ENCODE measurements at regions not wholly inside any gene's neighbourhood (a gene's known extent, or its start where the extent isn't known, plus 50 kb on each side); places are given as distances from the start of the nearest gene placed in this dataset.

DNA sequence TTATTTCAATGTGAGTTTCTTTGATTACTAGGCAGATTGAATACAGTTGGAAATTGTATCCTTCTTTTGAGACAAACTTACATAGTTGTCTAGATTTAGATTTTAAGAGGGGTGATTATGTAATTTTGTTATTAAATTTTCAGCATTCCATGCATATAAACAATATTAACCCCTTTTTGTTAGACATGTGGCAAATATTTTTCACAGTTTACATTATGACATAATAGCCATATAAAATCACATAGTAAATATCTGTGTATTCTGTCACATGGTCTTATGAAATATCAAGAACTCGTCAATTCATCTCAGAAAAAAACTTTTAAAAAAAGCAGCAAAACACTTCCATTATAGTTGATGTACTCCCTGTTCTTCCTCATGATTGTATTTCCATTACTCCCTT, 243.8 kb downstream of the CYP26B1 start:
- TF ChIP-seq, protein P1, sequence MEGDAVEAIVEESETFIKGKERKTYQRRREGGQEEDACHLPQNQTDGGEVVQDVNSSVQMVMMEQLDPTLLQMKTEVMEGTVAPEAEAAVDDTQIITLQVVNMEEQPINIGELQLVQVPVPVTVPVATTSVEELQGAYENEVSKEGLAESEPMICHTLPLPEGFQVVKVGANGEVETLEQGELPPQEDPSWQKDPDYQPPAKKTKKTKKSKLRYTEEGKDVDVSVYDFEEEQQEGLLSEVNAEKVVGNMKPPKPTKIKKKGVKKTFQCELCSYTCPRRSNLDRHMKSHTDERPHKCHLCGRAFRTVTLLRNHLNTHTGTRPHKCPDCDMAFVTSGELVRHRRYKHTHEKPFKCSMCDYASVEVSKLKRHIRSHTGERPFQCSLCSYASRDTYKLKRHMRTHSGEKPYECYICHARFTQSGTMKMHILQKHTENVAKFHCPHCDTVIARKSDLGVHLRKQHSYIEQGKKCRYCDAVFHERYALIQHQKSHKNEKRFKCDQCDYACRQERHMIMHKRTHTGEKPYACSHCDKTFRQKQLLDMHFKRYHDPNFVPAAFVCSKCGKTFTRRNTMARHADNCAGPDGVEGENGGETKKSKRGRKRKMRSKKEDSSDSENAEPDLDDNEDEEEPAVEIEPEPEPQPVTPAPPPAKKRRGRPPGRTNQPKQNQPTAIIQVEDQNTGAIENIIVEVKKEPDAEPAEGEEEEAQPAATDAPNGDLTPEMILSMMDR (conservative IDR thresholded peaks at IDR 0.05; ENCODE audit: low read depth in 2 of 2) = no peak
- TF ChIP-seq NANOG (IDR thresholded peaks at IDR 0.05; ENCODE audit: borderline replicate concordance) (no peak), JUNB (IDR thresholded peaks at IDR 0.05; ENCODE audit: unreplicated experiment) (no peak), POLR2AphosphoS5 (IDR thresholded peaks at IDR 0.05; ENCODE audit: low read depth) (no peak), CREB1 (CRISPR knock-in tag; IDR thresholded peaks at IDR 0.05; ENCODE audit: low read depth) (no peak), EZH2phosphoT487 (IDR thresholded peaks at IDR 0.05; ENCODE audit: unreplicated experiment) (no peak), EZH2 (IDR thresholded peaks at IDR 0.05; ENCODE audit: low read depth, unreplicated experiment) (no peak)
- TF ChIP-seq, protein P2, sequence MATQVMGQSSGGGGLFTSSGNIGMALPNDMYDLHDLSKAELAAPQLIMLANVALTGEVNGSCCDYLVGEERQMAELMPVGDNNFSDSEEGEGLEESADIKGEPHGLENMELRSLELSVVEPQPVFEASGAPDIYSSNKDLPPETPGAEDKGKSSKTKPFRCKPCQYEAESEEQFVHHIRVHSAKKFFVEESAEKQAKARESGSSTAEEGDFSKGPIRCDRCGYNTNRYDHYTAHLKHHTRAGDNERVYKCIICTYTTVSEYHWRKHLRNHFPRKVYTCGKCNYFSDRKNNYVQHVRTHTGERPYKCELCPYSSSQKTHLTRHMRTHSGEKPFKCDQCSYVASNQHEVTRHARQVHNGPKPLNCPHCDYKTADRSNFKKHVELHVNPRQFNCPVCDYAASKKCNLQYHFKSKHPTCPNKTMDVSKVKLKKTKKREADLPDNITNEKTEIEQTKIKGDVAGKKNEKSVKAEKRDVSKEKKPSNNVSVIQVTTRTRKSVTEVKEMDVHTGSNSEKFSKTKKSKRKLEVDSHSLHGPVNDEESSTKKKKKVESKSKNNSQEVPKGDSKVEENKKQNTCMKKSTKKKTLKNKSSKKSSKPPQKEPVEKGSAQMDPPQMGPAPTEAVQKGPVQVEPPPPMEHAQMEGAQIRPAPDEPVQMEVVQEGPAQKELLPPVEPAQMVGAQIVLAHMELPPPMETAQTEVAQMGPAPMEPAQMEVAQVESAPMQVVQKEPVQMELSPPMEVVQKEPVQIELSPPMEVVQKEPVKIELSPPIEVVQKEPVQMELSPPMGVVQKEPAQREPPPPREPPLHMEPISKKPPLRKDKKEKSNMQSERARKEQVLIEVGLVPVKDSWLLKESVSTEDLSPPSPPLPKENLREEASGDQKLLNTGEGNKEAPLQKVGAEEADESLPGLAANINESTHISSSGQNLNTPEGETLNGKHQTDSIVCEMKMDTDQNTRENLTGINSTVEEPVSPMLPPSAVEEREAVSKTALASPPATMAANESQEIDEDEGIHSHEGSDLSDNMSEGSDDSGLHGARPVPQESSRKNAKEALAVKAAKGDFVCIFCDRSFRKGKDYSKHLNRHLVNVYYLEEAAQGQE (IDR thresholded peaks at IDR 0.05; ENCODE audit: unreplicated experiment) = no peak
